Caco-2 (cell line): ENCODE measurements at regions not wholly inside any gene's neighbourhood (a gene's known extent, or its start where the extent isn't known, plus 50 kb on each side); places are given as distances from the start of the nearest gene placed in this dataset.

Experiments
- BruUV-seq: library from RNA; stranded (reverse); fragments of 400-500 nt; replicated peaks from 2 replicates; lab custom pipeline; 2021; lab: Mats Ljungman, UMichigan
- CTCF ChIA-PET: fragments of 300-600 bp; sonication (Branson Sonifier 250); formaldehyde crosslinking; loops from one replicate; lab custom pipeline; 2022; ENCODE audit warnings: antibody characterized with exemption; lab: Charles Lee
- POLR2A ChIA-PET: fragments of 300-600 bp; sonication (Branson Sonifier 250); formaldehyde crosslinking; loops from one replicate; lab custom pipeline; 2022; ENCODE audit warnings: antibody characterized with exemption; lab: Charles Lee
- DNase-seq, 2 experiments: peaks; one replicate each; pipeline versions ENCODE4 v3.0.0 to v3.0.0-alpha.2; 2020 to 2022
- H3K27me3 ChIP-seq: replicated peaks from 2 replicates; pipeline ENCODE4 v1.6.0; 2011; ENCODE audit warnings: low read length; ENCODE audit not compliant: control insufficient read depth, insufficient read depth
- H3K36me3 ChIP-seq: 2 replicates; pipeline ENCODE4 v1.5.1; 2011; ENCODE audit warnings: low read length; ENCODE audit not compliant: control insufficient read depth, insufficient read depth
- H3K4me1 ChIP-seq: fragments of 250-450 bp; sonication (Bioruptor Pico); 2 replicates; pipeline ENCODE4 v1.5.1; 2020; ENCODE audit warnings: mild to moderate bottlenecking
- H3K4me3 ChIP-seq: 2 replicates; pipeline ENCODE4 v1.5.1; 2011; ENCODE audit warnings: low read depth, mild to moderate bottlenecking, control low read depth, low read length
- H3K9me3 ChIP-seq: fragments of 250-450 bp; sonication (Bioruptor Pico); 2 replicates; pipeline ENCODE4 v1.5.1; 2020; ENCODE audit warnings: mild to moderate bottlenecking, moderate library complexity
- H3K27ac Mint-ChIP-seq: one replicate; pipeline ENCODE4 v1.8.0; 2022; ENCODE audit warnings: mixed read lengths; ENCODE audit not compliant: unreplicated experiment
- H3K27me3 Mint-ChIP-seq: one replicate; pipeline ENCODE4 v1.8.0; 2022; ENCODE audit warnings: mixed read lengths; ENCODE audit not compliant: insufficient read depth, unreplicated experiment
- H3K36me3 Mint-ChIP-seq: one replicate; pipeline ENCODE4 v1.8.0; 2022; ENCODE audit warnings: mild to moderate bottlenecking, mixed read lengths; ENCODE audit not compliant: insufficient read depth, unreplicated experiment
- H3K4me1 Mint-ChIP-seq: one replicate; pipeline ENCODE4 v1.8.0; 2022; ENCODE audit warnings: low read depth, mixed read lengths; ENCODE audit not compliant: unreplicated experiment
- H3K4me3 Mint-ChIP-seq: one replicate; pipeline ENCODE4 v1.8.0; 2022; ENCODE audit warnings: mild to moderate bottlenecking, moderate library complexity, mixed read lengths; ENCODE audit not compliant: unreplicated experiment
- H3K9me3 Mint-ChIP-seq: one replicate; pipeline ENCODE4 v1.8.0; 2022; ENCODE audit warnings: mixed read lengths; ENCODE audit not compliant: unreplicated experiment
- CTCF ChIP-seq, 2 experiments: fragments of 200-600 bp in 1 of 2; IDR thresholded peaks; 1 replicate in 1 of 2; 2 replicates in 1 of 2; pipeline versions ENCODE4 v1.5.1 to v1.8.0; 2011 to 2022; ENCODE audit warnings: antibody characterized with exemption in 1 of 2, control low read depth in 1 of 2, inconsistent platforms in 1 of 2, low read depth in 1 of 2, low read length in 1 of 2, mild to moderate bottlenecking in 1 of 2, moderate library complexity in 1 of 2; ENCODE audit not compliant: insufficient read depth in 1 of 2, severe bottlenecking in 1 of 2, unreplicated experiment in 1 of 2
- intact Hi-C: fragments of 100-400 bp; cut with micrococcal nuclease; formaldehyde crosslinking; loops from one replicate; pipeline ENCODE4 v1.10.0; 2022; ENCODE audit not compliant: unreplicated experiment

- CTCF ChIA-PET, result no interaction called here
- BruUV-seq, result no TSS peak
- H3K4me1 Mint-ChIP-seq, result no peaks in the 10 kb centered on the region
- Histone ChIP-seq H3K9me3 (no peaks in the 10 kb centered on the region), H3K4me1 (no peaks in the 10 kb centered on the region), H3K4me3 (no peak overlapping the region), H3K36me3 (no peaks in the 10 kb centered on the region), H3K27me3 (no peaks in the 10 kb centered on the region)
- no peak overlapping the region for H3K27ac Mint-ChIP-seq
- intact Hi-C loops, result no loop called here
- H3K9me3 Mint-ChIP-seq, result peaks cover 29% of the 10 kb centered on the region
- H3K36me3 Mint-ChIP-seq, result no peaks in the 10 kb centered on the region
- POLR2A ChIA-PET, result no interaction called here
- no peak for TF ChIP-seq CTCF (IDR thresholded peaks at IDR 0.05; ENCODE audit: insufficient read depth in 1 of 2, low read depth in 1 of 2, low read length in 1 of 2, severe bottlenecking in 1 of 2, unreplicated experiment in 1 of 2)
- no peaks in the 10 kb centered on the region for H3K27me3 Mint-ChIP-seq
- no peak overlapping the region for H3K4me3 Mint-ChIP-seq
- DNase-seq, result no peak
Observed at GRCh38 chrX:859329-859728, 228.7 kb downstream of the SHOX start.

DNA sequence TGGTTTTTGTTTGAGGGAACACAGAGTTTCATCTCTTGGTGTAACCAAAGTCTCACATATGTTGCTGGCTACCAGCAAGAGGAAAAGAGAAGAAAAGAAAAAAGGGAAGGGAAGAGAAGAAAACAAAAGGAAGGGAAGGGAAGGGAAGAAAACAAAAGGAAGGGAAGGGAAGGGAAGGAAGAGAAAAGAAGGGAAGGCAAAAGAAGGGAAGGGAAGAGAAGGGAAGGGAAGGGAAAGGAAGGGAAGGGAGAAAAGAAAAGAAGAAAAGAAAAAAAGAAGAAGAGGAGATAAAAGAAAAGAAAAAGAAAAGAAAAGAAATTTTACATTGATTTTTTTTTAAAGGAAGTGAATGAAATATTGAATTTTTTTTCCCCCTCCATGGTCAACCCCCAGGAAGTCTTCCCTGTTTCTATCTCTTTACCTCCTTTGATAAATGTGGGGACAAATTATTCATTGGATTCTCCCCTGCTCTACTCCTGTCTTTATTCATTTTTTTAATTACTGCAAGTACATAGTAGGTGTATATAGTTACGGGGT is 228.0 kb downstream of the SHOX start:
- POLR2A ChIA-PET, result no interaction called here
- no peaks in the 10 kb centered on the region for H3K4me1 ChIP-seq
- no TSS peak for BruUV-seq
- H3K9me3 Mint-ChIP-seq, result peaks cover 31% of the 10 kb centered on the region
- H3K4me3 ChIP-seq, result no peak overlapping the region
- no peaks in the 10 kb centered on the region for H3K36me3 Mint-ChIP-seq
- no peak overlapping the region for H3K27ac Mint-ChIP-seq
- intact Hi-C loops, result no loop called here
- H3K4me3 Mint-ChIP-seq, result no peak overlapping the region
- no peaks in the 10 kb centered on the region for H3K9me3 ChIP-seq
- H3K36me3 ChIP-seq, result no peaks in the 10 kb centered on the region
- H3K27me3 ChIP-seq, result no peaks in the 10 kb centered on the region
- no peak for TF ChIP-seq CTCF (IDR thresholded peaks at IDR 0.05; ENCODE audit: insufficient read depth in 1 of 2, low read depth in 1 of 2, low read length in 1 of 2, severe bottlenecking in 1 of 2, unreplicated experiment in 1 of 2)
- CTCF ChIA-PET, result no interaction called here
- no peak for DNase-seq
- H3K4me1 Mint-ChIP-seq, result no peaks in the 10 kb centered on the region
- no peaks in the 10 kb centered on the region for H3K27me3 Mint-ChIP-seq

- H3K27ac Mint-ChIP-seq, result no peak overlapping the region
- TF ChIP-seq CTCF (IDR thresholded peaks at IDR 0.05; ENCODE audit: insufficient read depth in 1 of 2, low read depth in 1 of 2, low read length in 1 of 2, severe bottlenecking in 1 of 2, unreplicated experiment in 1 of 2), result no peak
- Histone ChIP-seq H3K36me3 (no peaks in the 10 kb centered on the region), H3K4me3 (no peak overlapping the region), H3K9me3 (no peaks in the 10 kb centered on the region), H3K4me1 (no peaks in the 10 kb centered on the region), H3K27me3 (no peaks in the 10 kb centered on the region)
- no peak overlapping the region for H3K4me3 Mint-ChIP-seq
- BruUV-seq, result no TSS peak
- peaks cover 31% of the 10 kb centered on the region for H3K9me3 Mint-ChIP-seq
- H3K36me3 Mint-ChIP-seq, result no peaks in the 10 kb centered on the region
- CTCF ChIA-PET, result no interaction called here
- POLR2A ChIA-PET, result no interaction called here
- intact Hi-C loops, result no loop called here
- H3K4me1 Mint-ChIP-seq, result no peaks in the 10 kb centered on the region
- no peaks in the 10 kb centered on the region for H3K27me3 Mint-ChIP-seq
- DNase-seq, result no peak
Observed at GRCh38 chrX:857376-857775, 226.8 kb downstream of the SHOX start.
